ENCODE measurements at regions not wholly inside any gene's neighbourhood (a gene's known extent, or its start where the extent isn't known, plus 50 kb on each side); places are given as distances from the start of the nearest gene placed in this dataset.

- Histone ChIP-seq H3K27me3 (peaks cover 10% of the 10 kb centered on the region), H3K27ac (no peak overlapping the region), H3K79me2 (no peaks in the 10 kb centered on the region), H4K20me1 (ENCODE audit: insufficient read depth, poor library complexity, severe bottlenecking) (no peaks in the 10 kb centered on the region), H3K4me3 (no peak overlapping the region), H3K9me2 (replicated peaks; ENCODE audit: insufficient read depth) (no peaks in the 10 kb centered on the region), H3K9me3 (ENCODE audit: low read depth) (no peaks in the 10 kb centered on the region), H2AFZ (no peak overlapping the region), H3K4me2 (no peak overlapping the region), H3K4me1 (ENCODE audit: insufficient read depth) (no peaks in the 10 kb centered on the region), H3K36me3 (replicated peaks; ENCODE audit: insufficient read depth, low read depth) (no peaks in the 10 kb centered on the region)
- TF ChIP-seq EZH2phosphoT487 (IDR thresholded peaks at IDR 0.05; ENCODE audit: low read depth, severe bottlenecking, unreplicated experiment) = no peak
- no peak for TF ChIP-seq EZH2 (IDR thresholded peaks at IDR 0.05; ENCODE audit: borderline replicate concordance)
- TF ChIP-seq CTCF (IDR thresholded peaks at IDR 0.05; ENCODE audit: poor library complexity) = no peak
- DNase-seq (ENCODE audit: low spot score) = no peak
- WGBS (ENCODE audit: low lambda C conversion rate, missing lambda C conversion rate) = 53% methylated on average over 7 of the region's 7 CpGs
These were observed 176.2 kb downstream of the FOXO1 start for GRCh38 chr13:40490086-40490758.

GRCh38 chr13:40492511-40492910 lies 173.9 kb downstream of the FOXO1 start:
- DNase-seq (ENCODE audit: low spot score) = no peak
- Histone ChIP-seq H3K27me3 (peaks cover 10% of the 10 kb centered on the region), H2AFZ (no peak overlapping the region), H3K27ac (no peak overlapping the region), H3K9me2 (replicated peaks; ENCODE audit: insufficient read depth) (no peaks in the 10 kb centered on the region), H4K20me1 (ENCODE audit: insufficient read depth, poor library complexity, severe bottlenecking) (no peaks in the 10 kb centered on the region), H3K4me2 (no peak overlapping the region), H3K4me3 (no peak overlapping the region), H3K79me2 (no peaks in the 10 kb centered on the region), H3K4me1 (ENCODE audit: insufficient read depth) (no peaks in the 10 kb centered on the region), H3K36me3 (replicated peaks; ENCODE audit: insufficient read depth, low read depth) (no peaks in the 10 kb centered on the region), H3K9me3 (ENCODE audit: low read depth) (no peaks in the 10 kb centered on the region)
- no peak for TF ChIP-seq CTCF (IDR thresholded peaks at IDR 0.05; ENCODE audit: poor library complexity)
- TF ChIP-seq EZH2phosphoT487 (IDR thresholded peaks at IDR 0.05; ENCODE audit: low read depth, severe bottlenecking, unreplicated experiment) = no peak
- no peak for TF ChIP-seq EZH2 (IDR thresholded peaks at IDR 0.05; ENCODE audit: borderline replicate concordance)
- WGBS (ENCODE audit: low lambda C conversion rate, missing lambda C conversion rate) = 94% methylated on average over 9 of the region's 9 CpGs

GRCh38 chr13:40494513-40494912 lies 171.9 kb downstream of the FOXO1 start:
- no peaks in the 10 kb centered on the region for H3K9me2 ChIP-seq (replicated peaks; ENCODE audit: insufficient read depth)
- peaks cover 6% of the 10 kb centered on the region for H3K27me3 ChIP-seq
- no peak for TF ChIP-seq EZH2 (IDR thresholded peaks at IDR 0.05; ENCODE audit: borderline replicate concordance)
- TF ChIP-seq EZH2phosphoT487 (IDR thresholded peaks at IDR 0.05; ENCODE audit: low read depth, severe bottlenecking, unreplicated experiment) = no peak
- no peak for TF ChIP-seq CTCF (IDR thresholded peaks at IDR 0.05; ENCODE audit: poor library complexity)
- WGBS (ENCODE audit: low lambda C conversion rate, missing lambda C conversion rate) = 66% methylated on average over 2 of the region's 2 CpGs
- H3K9me3 ChIP-seq (ENCODE audit: low read depth) = no peaks in the 10 kb centered on the region
- no peaks in the 10 kb centered on the region for H3K36me3 ChIP-seq (replicated peaks; ENCODE audit: insufficient read depth, low read depth)
- H3K4me3 ChIP-seq = no peak overlapping the region
- H3K27ac ChIP-seq = no peak overlapping the region
- DNase-seq (ENCODE audit: low spot score) = no peak
- no peaks in the 10 kb centered on the region for H3K4me1 ChIP-seq (ENCODE audit: insufficient read depth)
- H2AFZ ChIP-seq = no peak overlapping the region
- no peaks in the 10 kb centered on the region for H3K79me2 ChIP-seq
- H3K4me2 ChIP-seq = no peak overlapping the region
- H4K20me1 ChIP-seq (ENCODE audit: insufficient read depth, poor library complexity, severe bottlenecking) = no peaks in the 10 kb centered on the region
